Mesenchymal stem cell (in vitro differentiated cells and primary cell): ENCODE measurements at regions not wholly inside any gene's neighbourhood (a gene's known extent, or its start where the extent isn't known, plus 50 kb on each side); places are given as distances from the start of the nearest gene placed in this dataset.

Source experiments
- DNase-seq: peaks from one replicate; pipeline ENCODE4 v3.0.0-alpha.2; 2013
- H2AFZ ChIP-seq: one replicate; pipeline ENCODE4 v1.6.1; 2013; ENCODE audit warnings: low read depth, mild to moderate bottlenecking, control low read depth, inconsistent platforms, low read length, moderate library complexity
- H2AK5ac ChIP-seq: 2 replicates; pipeline ENCODE4 v1.6.1; 2013; ENCODE audit warnings: low read length, moderate library complexity, mild to moderate bottlenecking, inconsistent platforms; ENCODE audit not compliant: severe bottlenecking
- H2BK120ac ChIP-seq: one replicate; pipeline ENCODE4 v1.6.1; 2013; ENCODE audit warnings: low read depth, mild to moderate bottlenecking, inconsistent platforms, low read length, moderate library complexity
- H2BK12ac ChIP-seq, 2 experiments: one replicate each; pipeline ENCODE4 v1.6.1; 2013; ENCODE audit warnings: inconsistent platforms in 2 of 2, low read length in 2 of 2, mild to moderate bottlenecking in 2 of 2, moderate library complexity in 2 of 2, control low read depth in 1 of 2
- H2BK15ac ChIP-seq: one replicate; pipeline ENCODE4 v1.6.1; 2013; ENCODE audit warnings: mild to moderate bottlenecking, low read depth, inconsistent platforms; ENCODE audit not compliant: poor library complexity, severe bottlenecking
- H2BK5ac ChIP-seq: 2 replicates; pipeline ENCODE4 v1.6.1; 2013; ENCODE audit warnings: low read depth, mild to moderate bottlenecking, low read length, control low read depth, inconsistent platforms; ENCODE audit not compliant: poor library complexity, severe bottlenecking
- H3K14ac ChIP-seq, 2 experiments: one replicate each; pipeline ENCODE4 v1.6.1; 2013; ENCODE audit warnings: inconsistent platforms in 2 of 2, low read length in 2 of 2, control low read depth in 1 of 2, mild to moderate bottlenecking in 1 of 2, moderate library complexity in 1 of 2
- H3K18ac ChIP-seq, 2 experiments: one replicate each; pipeline ENCODE4 v1.6.1; 2013; ENCODE audit warnings: inconsistent platforms in 2 of 2, low read length in 2 of 2, control low read depth in 1 of 2, low read depth in 1 of 2, mild to moderate bottlenecking in 1 of 2
- H3K23ac ChIP-seq, 2 experiments: one replicate each; pipeline ENCODE4 v1.6.1; 2013; ENCODE audit warnings: inconsistent platforms in 2 of 2, low read length in 2 of 2, mild to moderate bottlenecking in 2 of 2, moderate library complexity in 2 of 2, control low read depth in 1 of 2
- H3K27ac ChIP-seq: 2 replicates; pipeline ENCODE4 v1.5.1; 2013; ENCODE audit warnings: mild to moderate bottlenecking, moderate library complexity, low read length, control low read depth, inconsistent platforms; ENCODE audit not compliant: poor library complexity, severe bottlenecking
- H3K27me3 ChIP-seq, 2 experiments: 2 replicates each; pipeline versions ENCODE4 v1.6.1 to v1.7.0; 2013; ENCODE audit warnings: low read length in 2 of 2, mild to moderate bottlenecking in 2 of 2, moderate library complexity in 2 of 2, control low read depth in 1 of 2, inconsistent platforms in 1 of 2; ENCODE audit not compliant: control insufficient read depth in 1 of 2, insufficient read depth in 1 of 2
- H3K36me3 ChIP-seq, 2 experiments: 2 replicates each; pipeline versions ENCODE4 v1.6.1 to v1.7.0; 2013; ENCODE audit warnings: low read length in 2 of 2, control low read depth in 1 of 2, inconsistent platforms in 1 of 2, low read depth in 1 of 2, mild to moderate bottlenecking in 1 of 2; ENCODE audit not compliant: insufficient read depth in 2 of 2, control insufficient read depth in 1 of 2
- H3K4ac ChIP-seq, 2 experiments: one replicate each; pipeline ENCODE4 v1.6.1; 2013; ENCODE audit warnings: inconsistent platforms in 2 of 2, low read length in 2 of 2, mild to moderate bottlenecking in 2 of 2, moderate library complexity in 2 of 2, control low read depth in 1 of 2, low read depth in 1 of 2
- H3K4me1 ChIP-seq: 2 replicates; pipeline ENCODE4 v1.6.1; 2013; ENCODE audit warnings: low read depth, low read length, control low read depth; ENCODE audit not compliant: control insufficient read depth, insufficient read depth
- H3K4me2 ChIP-seq: 2 replicates; pipeline ENCODE4 v1.6.1; 2013; ENCODE audit warnings: low read length, mild to moderate bottlenecking, inconsistent platforms; ENCODE audit not compliant: poor library complexity, severe bottlenecking
- H3K4me3 ChIP-seq, 2 experiments: 2 replicates each; pipeline versions ENCODE4 v1.5.1 to v1.7.0; 2013; ENCODE audit warnings: low read length in 2 of 2, mild to moderate bottlenecking in 2 of 2, control low read depth in 1 of 2, low read depth in 1 of 2; ENCODE audit not compliant: insufficient read depth in 1 of 2
- H3K79me1 ChIP-seq: replicated peaks from 2 replicates; pipeline ENCODE4 v1.6.1; 2013; ENCODE audit warnings: mild to moderate bottlenecking, control low read depth, low read length, inconsistent platforms; ENCODE audit not compliant: poor library complexity, severe bottlenecking
- H3K9ac ChIP-seq: 2 replicates; pipeline ENCODE4 v1.7.0; 2013; ENCODE audit warnings: mild to moderate bottlenecking, low read length, moderate library complexity
- H3K9me3 ChIP-seq: 2 replicates; pipeline ENCODE4 v1.7.0; 2013; ENCODE audit warnings: mild to moderate bottlenecking, low read length; ENCODE audit not compliant: control insufficient read depth
- H4K8ac ChIP-seq: one replicate; pipeline ENCODE4 v1.6.1; 2013; ENCODE audit warnings: inconsistent platforms, mild to moderate bottlenecking, low read length, moderate library complexity
- H4K91ac ChIP-seq: one replicate; pipeline ENCODE4 v1.6.1; 2013; ENCODE audit warnings: mild to moderate bottlenecking, low read length, inconsistent platforms
- WGBS: methylation state at CpG from one replicate; pipeline ENCODE4 v1.1.7; 2013; ENCODE audit warnings: mixed read lengths; 5-methylcytosine and 5-hydroxymethylcytosine counted together

DNA sequence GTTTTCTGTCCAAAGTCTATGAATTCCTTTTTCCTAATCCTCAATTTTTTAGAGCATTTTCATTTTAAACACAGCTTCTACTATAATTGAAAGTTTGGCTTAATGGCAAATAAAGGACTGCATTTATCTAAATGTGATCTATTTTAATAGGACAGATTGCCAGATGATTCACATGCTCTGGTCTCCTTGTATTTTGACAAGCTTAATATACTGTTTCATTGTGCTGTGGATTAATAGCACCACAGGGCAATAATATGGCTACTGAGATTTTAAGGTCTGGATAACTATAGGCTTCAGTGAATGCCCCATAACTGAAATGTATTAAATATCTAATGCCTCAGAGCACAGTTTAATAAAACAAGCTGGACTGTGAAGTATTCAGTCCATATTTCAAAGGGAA is 1362.8 kb downstream of the XPNPEP1 start:
- Histone ChIP-seq H3K14ac (no peak overlapping the region), H2BK120ac (no peak overlapping the region), H3K4me2 (no peak overlapping the region), H3K18ac (no peak overlapping the region), H4K8ac (no peak overlapping the region), H2AFZ (no peak overlapping the region), H3K36me3 (no peaks in the 10 kb centered on the region), H4K91ac (no peak overlapping the region), H2BK15ac (no peak overlapping the region), H3K23ac (no peak overlapping the region), H3K79me1 (no peaks in the 10 kb centered on the region), H3K9me3 (no peaks in the 10 kb centered on the region), H3K9ac (peak overlapping the region; percentile 84), H3K4me3 (peak overlapping the region in 1 of 2 experiments; percentile 71), H2AK5ac (no peak overlapping the region), H3K4me1 (no peaks in the 10 kb centered on the region), H3K4ac (no peak overlapping the region), H3K27me3 (no peaks in the 10 kb centered on the region), H2BK5ac (no peak overlapping the region), H2BK12ac (no peak overlapping the region), H3K27ac (no peak overlapping the region)
- no peak for DNase-seq

DNA sequence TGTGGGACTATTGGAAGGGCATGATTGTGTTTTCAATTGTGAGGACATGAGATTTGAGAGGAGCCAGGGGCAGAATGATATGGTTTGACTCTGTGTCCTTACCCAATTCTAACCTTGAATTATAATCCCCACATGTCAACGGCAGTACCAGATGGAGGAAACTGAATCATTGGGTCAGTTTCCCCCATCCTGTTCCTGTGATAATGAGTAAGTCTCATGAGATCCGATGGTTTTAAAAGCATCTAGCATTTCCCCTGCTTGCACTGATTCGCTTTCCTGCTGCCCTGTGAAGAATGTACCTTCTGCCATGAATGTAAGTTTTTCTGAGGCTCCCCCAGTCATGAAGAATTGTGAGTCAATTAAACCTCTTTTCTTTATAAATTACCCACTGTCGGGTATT is 1367.1 kb downstream of the XPNPEP1 start:
- H3K18ac ChIP-seq, result no peak overlapping the region

DNA sequence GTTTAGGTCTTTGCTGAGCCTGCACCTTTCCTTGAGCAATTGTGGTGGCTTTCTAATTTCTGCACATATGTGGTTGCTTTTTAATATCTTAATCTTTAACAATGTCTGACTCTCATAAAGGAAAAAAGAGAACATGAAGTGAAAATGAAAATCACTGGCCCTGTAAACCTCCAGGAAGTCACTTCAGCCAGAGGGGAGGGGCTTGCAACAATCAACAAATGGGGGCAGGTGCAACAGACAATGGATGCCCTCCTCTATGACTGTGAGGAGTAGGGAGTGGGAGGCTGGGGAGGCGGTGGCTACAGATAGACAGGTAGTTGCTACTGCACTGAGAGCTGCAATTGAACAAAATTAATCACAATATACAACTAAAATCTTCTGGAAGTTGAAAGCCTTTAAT is 1377.4 kb downstream of the XPNPEP1 start:
- no peak overlapping the region for H2AK5ac ChIP-seq
- H3K4ac ChIP-seq, result no peak overlapping the region
- no peak overlapping the region for H3K18ac ChIP-seq
- H2AFZ ChIP-seq, result no peak overlapping the region
- no CpG with 5 or more reads among the region's 1 CpG for WGBS
- H2BK12ac ChIP-seq, result no peak overlapping the region
- H3K27me3 ChIP-seq, result no peaks in the 10 kb centered on the region
- H3K4me1 ChIP-seq, result no peaks in the 10 kb centered on the region
- H2BK120ac ChIP-seq, result no peak overlapping the region
- H2BK15ac ChIP-seq, result no peak overlapping the region
- no peak overlapping the region for H3K4me2 ChIP-seq
- H3K27ac ChIP-seq, result no peak overlapping the region
- no peaks in the 10 kb centered on the region for H3K79me1 ChIP-seq
- H3K4me3 ChIP-seq, result no peak overlapping the region
- H2BK5ac ChIP-seq, result no peak overlapping the region
- no peak overlapping the region for H3K23ac ChIP-seq
- no peak for DNase-seq
- H3K9me3 ChIP-seq, result no peaks in the 10 kb centered on the region
- H4K91ac ChIP-seq, result no peak overlapping the region
- no peak overlapping the region for H4K8ac ChIP-seq
- no peak overlapping the region for H3K14ac ChIP-seq
- no peak overlapping the region for H3K9ac ChIP-seq
- peaks cover 0 to 3% of the 10 kb centered on the region in 2 experiments for H3K36me3 ChIP-seq

More for the DNA sequence above, 1367.1 kb downstream of the XPNPEP1 start:
- no peaks in the 10 kb centered on the region for H3K9me3 ChIP-seq
- H3K4me2 ChIP-seq, result no peak overlapping the region
- H3K27me3 ChIP-seq, result no peaks in the 10 kb centered on the region
- peak overlapping the region; percentile 49 for H4K8ac ChIP-seq
- H3K4me1 ChIP-seq, result no peaks in the 10 kb centered on the region
- H3K4ac ChIP-seq, result no peak overlapping the region
- peak overlapping the region; percentile 55 for H3K9ac ChIP-seq
- WGBS, result 55% methylated on average over 3 of the region's 4 CpGs
- H3K79me1 ChIP-seq, result no peaks in the 10 kb centered on the region
- H3K27ac ChIP-seq, result no peak overlapping the region
- H3K23ac ChIP-seq, result no peak overlapping the region
- no peak overlapping the region for H4K91ac ChIP-seq
- H2AK5ac ChIP-seq, result no peak overlapping the region
- no peak overlapping the region for H2BK12ac ChIP-seq
- H3K4me3 ChIP-seq, result peak overlapping the region in 1 of 2 experiments; percentile 51
- no peak overlapping the region for H2BK5ac ChIP-seq
- no peak overlapping the region for H2AFZ ChIP-seq
- no peak overlapping the region for H3K14ac ChIP-seq
- DNase-seq, result no peak
- no peak overlapping the region for H2BK15ac ChIP-seq
- H2BK120ac ChIP-seq, result no peak overlapping the region
- no peaks in the 10 kb centered on the region for H3K36me3 ChIP-seq

DNA sequence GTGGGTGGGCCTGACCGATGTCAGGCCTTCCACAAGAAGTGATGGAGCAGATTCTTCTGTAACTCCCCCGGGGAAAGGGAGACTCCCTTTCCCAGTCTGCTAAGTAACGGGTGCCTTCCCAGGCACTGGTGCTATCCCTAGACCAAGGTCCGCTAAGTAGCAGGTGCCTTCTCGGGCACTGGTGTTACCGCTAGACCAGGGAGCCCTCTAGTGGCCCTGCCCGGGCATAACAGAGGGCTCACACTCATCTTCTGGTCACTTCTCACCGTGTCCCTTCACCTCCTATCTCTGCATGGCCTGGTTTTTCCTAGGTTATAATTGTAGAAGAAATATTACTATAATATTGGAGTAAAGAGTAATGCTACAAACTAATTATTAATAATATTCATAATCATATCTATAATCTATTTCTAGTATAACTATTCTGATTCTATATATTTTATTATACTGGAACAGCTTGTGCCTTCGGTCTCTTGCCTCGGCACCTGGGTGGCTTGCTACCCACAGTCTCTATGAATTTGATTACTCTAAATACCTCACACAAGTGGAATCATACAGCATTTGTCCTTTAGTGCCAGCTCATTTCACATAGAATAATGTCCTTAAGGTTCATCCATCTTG is 1378.7 kb downstream of the XPNPEP1 start:
- DNase-seq, result peak; percentile 53
- H3K4ac ChIP-seq, result no peak overlapping the region
- H3K4me2 ChIP-seq, result no peak overlapping the region
- no peak overlapping the region for H3K18ac ChIP-seq
- no peak overlapping the region for H3K14ac ChIP-seq
- WGBS, result 35% methylated on average over 8 of the region's 10 CpGs
- H3K27me3 ChIP-seq, result no peaks in the 10 kb centered on the region
- no peak overlapping the region for H2BK12ac ChIP-seq
- H2AK5ac ChIP-seq, result no peak overlapping the region
- H3K79me1 ChIP-seq, result no peaks in the 10 kb centered on the region
- no peak overlapping the region for H2BK5ac ChIP-seq
- no peak overlapping the region for H3K9ac ChIP-seq
- no peak overlapping the region for H2BK120ac ChIP-seq
- no peak overlapping the region for H2BK15ac ChIP-seq
- H3K27ac ChIP-seq, result no peak overlapping the region
- no peak overlapping the region for H3K4me3 ChIP-seq
- H3K4me1 ChIP-seq, result no peaks in the 10 kb centered on the region
- no peak overlapping the region for H3K23ac ChIP-seq
- peaks cover 0 to 3% of the 10 kb centered on the region in 2 experiments for H3K36me3 ChIP-seq
- no peak overlapping the region for H4K8ac ChIP-seq
- H2AFZ ChIP-seq, result no peak overlapping the region
- H4K91ac ChIP-seq, result no peak overlapping the region
- H3K9me3 ChIP-seq, result no peaks in the 10 kb centered on the region
